ENCODE measurements at regions not wholly inside any gene's neighbourhood (a gene's known extent, or its start where the extent isn't known, plus 50 kb on each side); places are given as distances from the start of the nearest gene placed in this dataset.

DNA sequence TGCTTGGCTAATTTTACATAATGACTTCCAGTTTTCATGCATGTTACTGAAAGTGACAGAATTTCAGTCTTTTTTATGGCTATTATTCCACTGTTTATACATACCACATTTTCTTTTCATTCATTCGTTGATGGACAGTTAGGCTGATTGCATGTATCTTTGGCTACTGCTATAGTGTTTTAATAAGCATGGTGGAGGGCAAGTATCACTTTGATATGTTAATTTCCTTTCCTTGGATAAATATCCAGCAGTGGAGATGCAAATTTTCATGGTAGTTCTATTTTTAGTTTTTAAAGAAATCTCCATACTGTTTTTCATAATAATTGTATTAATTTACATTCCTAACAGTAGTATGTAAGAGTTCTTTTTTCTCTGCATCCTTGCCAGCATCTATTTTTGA lies 297.9 kb downstream of the PRR16 start:
- Mint-ChIP-seq H3K9me3 (ENCODE audit: unreplicated experiment) (no peaks in the 10 kb centered on the region), H3K27ac (ENCODE audit: unreplicated experiment) (no peak overlapping the region), H3K4me3 (ENCODE audit: unreplicated experiment) (no peak overlapping the region), H3K4me1 (ENCODE audit: low read depth, unreplicated experiment) (no peaks in the 10 kb centered on the region), H3K27me3 (ENCODE audit: unreplicated experiment) (no peaks in the 10 kb centered on the region), H3K36me3 (ENCODE audit: unreplicated experiment) (no peaks in the 10 kb centered on the region)
- TF ChIP-seq, protein P1, sequence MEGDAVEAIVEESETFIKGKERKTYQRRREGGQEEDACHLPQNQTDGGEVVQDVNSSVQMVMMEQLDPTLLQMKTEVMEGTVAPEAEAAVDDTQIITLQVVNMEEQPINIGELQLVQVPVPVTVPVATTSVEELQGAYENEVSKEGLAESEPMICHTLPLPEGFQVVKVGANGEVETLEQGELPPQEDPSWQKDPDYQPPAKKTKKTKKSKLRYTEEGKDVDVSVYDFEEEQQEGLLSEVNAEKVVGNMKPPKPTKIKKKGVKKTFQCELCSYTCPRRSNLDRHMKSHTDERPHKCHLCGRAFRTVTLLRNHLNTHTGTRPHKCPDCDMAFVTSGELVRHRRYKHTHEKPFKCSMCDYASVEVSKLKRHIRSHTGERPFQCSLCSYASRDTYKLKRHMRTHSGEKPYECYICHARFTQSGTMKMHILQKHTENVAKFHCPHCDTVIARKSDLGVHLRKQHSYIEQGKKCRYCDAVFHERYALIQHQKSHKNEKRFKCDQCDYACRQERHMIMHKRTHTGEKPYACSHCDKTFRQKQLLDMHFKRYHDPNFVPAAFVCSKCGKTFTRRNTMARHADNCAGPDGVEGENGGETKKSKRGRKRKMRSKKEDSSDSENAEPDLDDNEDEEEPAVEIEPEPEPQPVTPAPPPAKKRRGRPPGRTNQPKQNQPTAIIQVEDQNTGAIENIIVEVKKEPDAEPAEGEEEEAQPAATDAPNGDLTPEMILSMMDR (IDR thresholded peaks at IDR 0.05; ENCODE audit: partially characterized antibody, unreplicated experiment) = no peak
- no peak for DNase-seq

DNA sequence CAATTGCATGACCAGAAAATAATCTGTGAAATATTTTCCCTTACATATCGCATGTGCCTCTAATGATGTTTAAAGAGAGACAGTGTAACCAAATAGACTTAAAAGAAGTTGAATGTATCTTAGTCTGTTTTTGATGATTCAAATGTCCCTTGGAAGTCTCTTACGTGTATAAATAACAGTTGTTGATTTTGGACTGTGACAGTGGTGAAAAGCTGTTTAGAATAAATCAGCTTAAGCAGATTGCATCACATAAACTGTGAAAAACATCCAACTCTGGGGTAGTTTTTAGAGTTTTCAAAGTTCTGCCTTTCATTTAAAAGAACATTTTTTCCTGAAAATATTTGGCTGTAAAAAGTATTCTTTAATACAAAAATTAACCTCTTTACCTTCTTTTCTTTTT lies 301.1 kb downstream of the PRR16 start:
- no peaks in the 10 kb centered on the region for H3K36me3 Mint-ChIP-seq (ENCODE audit: unreplicated experiment)
- no peak for DNase-seq

DNA sequence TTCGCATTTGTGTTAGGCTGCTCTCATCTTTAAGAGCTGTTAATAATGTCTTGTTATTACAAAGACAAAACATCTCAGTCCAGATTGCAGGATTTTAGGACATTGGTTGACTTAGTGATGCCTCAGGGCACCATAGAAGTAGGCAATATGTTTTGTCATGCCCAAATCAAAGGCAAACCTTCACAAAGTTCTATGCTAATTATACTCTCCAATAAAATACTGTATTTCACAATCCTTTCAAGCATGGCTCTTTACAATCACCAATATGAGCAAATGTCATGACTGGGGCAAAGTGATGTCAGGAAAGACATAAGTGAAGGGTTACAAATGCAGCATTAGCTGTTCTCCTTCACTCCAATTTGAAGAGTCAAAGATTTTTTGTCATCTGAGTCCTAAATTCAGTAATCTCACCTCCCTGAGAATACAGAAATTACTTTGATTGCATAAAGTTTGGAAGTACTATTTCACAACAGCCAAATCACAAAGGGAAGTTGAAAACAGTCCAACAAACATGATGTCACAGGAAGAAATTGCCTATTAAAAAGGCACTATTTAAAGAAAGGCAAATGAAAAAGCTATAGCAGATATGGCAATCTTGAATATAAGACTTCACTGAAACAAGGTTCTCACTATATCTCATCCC lies 303.2 kb downstream of the PRR16 start:
- Mint-ChIP-seq H3K4me3 (ENCODE audit: unreplicated experiment) (no peak overlapping the region), H3K27me3 (ENCODE audit: unreplicated experiment) (no peaks in the 10 kb centered on the region), H3K4me1 (ENCODE audit: low read depth, unreplicated experiment) (no peaks in the 10 kb centered on the region), H3K9me3 (ENCODE audit: unreplicated experiment) (no peaks in the 10 kb centered on the region), H3K27ac (ENCODE audit: unreplicated experiment) (no peak overlapping the region), H3K36me3 (ENCODE audit: unreplicated experiment) (no peaks in the 10 kb centered on the region)
- DNase-seq = no peak
- TF ChIP-seq, protein P1 (IDR thresholded peaks at IDR 0.05; ENCODE audit: partially characterized antibody, unreplicated experiment) = no peak

More for the DNA sequence above, 301.1 kb downstream of the PRR16 start:
- TF ChIP-seq, protein P1 (IDR thresholded peaks at IDR 0.05; ENCODE audit: partially characterized antibody, unreplicated experiment) = no peak
- Mint-ChIP-seq H3K4me3 (ENCODE audit: unreplicated experiment) (no peak overlapping the region), H3K4me1 (ENCODE audit: low read depth, unreplicated experiment) (no peaks in the 10 kb centered on the region), H3K27me3 (ENCODE audit: unreplicated experiment) (no peaks in the 10 kb centered on the region), H3K27ac (ENCODE audit: unreplicated experiment) (no peak overlapping the region), H3K9me3 (ENCODE audit: unreplicated experiment) (no peaks in the 10 kb centered on the region)

DNA sequence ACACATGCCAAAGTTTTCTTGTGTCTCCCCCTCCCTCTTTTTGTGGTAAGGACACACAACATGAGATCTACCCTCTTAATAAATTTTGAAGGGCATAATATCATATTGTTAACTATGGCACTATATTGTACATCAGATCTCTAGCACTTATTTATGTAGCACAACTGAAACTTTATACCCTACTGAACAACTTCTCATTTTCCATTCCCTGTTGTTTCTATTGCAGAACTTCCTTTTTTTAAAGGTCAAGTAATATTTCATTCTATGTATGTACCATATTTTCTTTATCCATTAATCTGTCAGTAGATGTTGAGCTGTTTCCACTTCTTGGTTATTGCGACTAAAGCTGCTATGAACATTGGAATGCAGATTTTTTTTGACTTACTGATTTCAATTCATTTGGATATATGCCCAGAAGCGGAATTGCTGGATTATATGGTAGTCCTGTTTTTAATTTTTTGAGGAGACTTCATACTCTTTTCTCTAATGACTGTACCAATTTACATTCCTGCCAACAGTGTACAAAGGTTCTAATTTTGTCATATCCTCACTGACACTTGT lies 305.3 kb downstream of the PRR16 start:
- DNase-seq = no peak
- Mint-ChIP-seq H3K4me1 (ENCODE audit: low read depth, unreplicated experiment) (no peaks in the 10 kb centered on the region), H3K36me3 (ENCODE audit: unreplicated experiment) (no peaks in the 10 kb centered on the region), H3K4me3 (ENCODE audit: unreplicated experiment) (no peak overlapping the region), H3K9me3 (ENCODE audit: unreplicated experiment) (no peaks in the 10 kb centered on the region), H3K27ac (ENCODE audit: unreplicated experiment) (no peak overlapping the region), H3K27me3 (ENCODE audit: unreplicated experiment) (no peaks in the 10 kb centered on the region)
- TF ChIP-seq, protein P1 (IDR thresholded peaks at IDR 0.05; ENCODE audit: partially characterized antibody, unreplicated experiment) = no peak

DNA sequence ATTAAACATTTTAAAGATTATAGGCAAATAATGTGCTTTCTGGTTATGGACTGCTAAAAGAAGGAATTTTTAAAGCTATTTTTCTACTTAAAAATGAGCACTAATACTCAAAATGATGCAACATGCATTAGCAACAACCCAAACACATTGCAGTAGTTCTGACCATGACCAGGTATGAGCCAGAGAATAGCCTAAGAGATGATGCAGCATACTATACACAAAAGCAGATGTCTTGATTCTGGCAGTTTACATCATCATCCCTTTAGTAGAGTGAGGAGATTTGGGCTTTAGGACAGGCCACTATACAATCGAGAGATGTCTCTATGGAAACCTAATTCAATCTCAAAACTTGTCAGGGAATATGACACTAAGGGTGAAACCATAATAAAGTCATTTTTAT lies 307.1 kb downstream of the PRR16 start:
- no peaks in the 10 kb centered on the region for H3K36me3 Mint-ChIP-seq (ENCODE audit: unreplicated experiment)
- H3K27me3 Mint-ChIP-seq (ENCODE audit: unreplicated experiment) = no peaks in the 10 kb centered on the region
- no peaks in the 10 kb centered on the region for H3K9me3 Mint-ChIP-seq (ENCODE audit: unreplicated experiment)
- no peak for DNase-seq
- no peak overlapping the region for H3K27ac Mint-ChIP-seq (ENCODE audit: unreplicated experiment)
- TF ChIP-seq, protein P1 (IDR thresholded peaks at IDR 0.05; ENCODE audit: partially characterized antibody, unreplicated experiment) = no peak
- H3K4me3 Mint-ChIP-seq (ENCODE audit: unreplicated experiment) = no peak overlapping the region
- H3K4me1 Mint-ChIP-seq (ENCODE audit: low read depth, unreplicated experiment) = peaks cover 2% of the 10 kb centered on the region

Measured in glutamatergic neuron (in vitro differentiated cells).